GM13977 (cell line): ENCODE measurements at regions not wholly inside any gene's neighbourhood (a gene's known extent, or its start where the extent isn't known, plus 50 kb on each side); places are given as distances from the start of the nearest gene placed in this dataset.

Source experiments
- DNase-seq: peaks from one replicate; pipeline ENCODE4 v3.0.0; 2012; ENCODE audit warnings: low spot score
- in situ Hi-C: fragments of 300-500 bp; cut with MboI; formaldehyde crosslinking; loops from one replicate; pipeline ENCODE4 v1.12.0; 2022; ENCODE audit warnings: low sequenced_read_pairs, low pct_unique_long_range_greater_than_20kb, mixed read lengths, inconsistent platforms; ENCODE audit not compliant: unreplicated experiment
- TF ChIP-seq, protein P1 (sequence below): IDR thresholded peaks from 2 replicates; pipeline ENCODE4 v1.5.1; 2012; ENCODE audit warnings: mild to moderate bottlenecking, control low read depth; ENCODE audit not compliant: insufficient read depth; ENCODE audit errors: extremely low read depth, missing control alignments

GRCh38 chr10:58952162-58952601 lies 224.3 kb upstream of the PHYHIPL start:
- TF ChIP-seq, protein P1, sequence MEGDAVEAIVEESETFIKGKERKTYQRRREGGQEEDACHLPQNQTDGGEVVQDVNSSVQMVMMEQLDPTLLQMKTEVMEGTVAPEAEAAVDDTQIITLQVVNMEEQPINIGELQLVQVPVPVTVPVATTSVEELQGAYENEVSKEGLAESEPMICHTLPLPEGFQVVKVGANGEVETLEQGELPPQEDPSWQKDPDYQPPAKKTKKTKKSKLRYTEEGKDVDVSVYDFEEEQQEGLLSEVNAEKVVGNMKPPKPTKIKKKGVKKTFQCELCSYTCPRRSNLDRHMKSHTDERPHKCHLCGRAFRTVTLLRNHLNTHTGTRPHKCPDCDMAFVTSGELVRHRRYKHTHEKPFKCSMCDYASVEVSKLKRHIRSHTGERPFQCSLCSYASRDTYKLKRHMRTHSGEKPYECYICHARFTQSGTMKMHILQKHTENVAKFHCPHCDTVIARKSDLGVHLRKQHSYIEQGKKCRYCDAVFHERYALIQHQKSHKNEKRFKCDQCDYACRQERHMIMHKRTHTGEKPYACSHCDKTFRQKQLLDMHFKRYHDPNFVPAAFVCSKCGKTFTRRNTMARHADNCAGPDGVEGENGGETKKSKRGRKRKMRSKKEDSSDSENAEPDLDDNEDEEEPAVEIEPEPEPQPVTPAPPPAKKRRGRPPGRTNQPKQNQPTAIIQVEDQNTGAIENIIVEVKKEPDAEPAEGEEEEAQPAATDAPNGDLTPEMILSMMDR: no peak
- DNase-seq: no peak
- in situ Hi-C loops: no loop called here

- TF ChIP-seq, protein P1: peak; percentile 66
- in situ Hi-C loops: no loop called here
- peak; percentile 30 for DNase-seq
Observed at GRCh38 chr10:58952747-58953466, 223.5 kb upstream of the PHYHIPL start.

- in situ Hi-C loops: no loop called here
Observed at GRCh38 chr10:58954178-58954577, 222.3 kb upstream of the PHYHIPL start.

DNA sequence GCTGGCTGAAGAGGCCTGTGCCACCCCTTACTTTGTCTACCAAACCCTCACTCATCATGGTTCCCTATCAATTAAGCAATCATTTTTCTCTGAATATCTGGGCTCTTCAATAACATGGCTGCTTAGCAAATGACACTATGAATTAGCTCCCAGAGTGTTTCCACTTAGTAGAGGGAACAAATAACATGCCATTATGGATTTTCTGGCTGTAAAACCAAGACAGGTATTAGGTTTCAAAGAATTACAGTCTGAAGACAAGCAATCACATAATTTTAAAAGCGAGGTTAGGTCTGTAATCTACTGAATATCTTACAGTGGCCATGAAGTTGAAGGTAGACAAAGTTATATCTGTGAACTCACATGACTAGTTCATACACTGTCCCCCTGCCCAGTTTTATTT lies 220.8 kb upstream of the PHYHIPL start:
- TF ChIP-seq, protein P1: no peak
- in situ Hi-C loops: no loop called here
- no peak for DNase-seq

More at GRCh38 chr10:58954178-58954577, 222.3 kb upstream of the PHYHIPL start:
- TF ChIP-seq, protein P1: no peak
- DNase-seq: no peak

GRCh38 chr10:58956926-58957325 lies 219.5 kb upstream of the PHYHIPL start:
- in situ Hi-C loops: no loop called here
- TF ChIP-seq, protein P1: no peak
- DNase-seq: no peak

DNA sequence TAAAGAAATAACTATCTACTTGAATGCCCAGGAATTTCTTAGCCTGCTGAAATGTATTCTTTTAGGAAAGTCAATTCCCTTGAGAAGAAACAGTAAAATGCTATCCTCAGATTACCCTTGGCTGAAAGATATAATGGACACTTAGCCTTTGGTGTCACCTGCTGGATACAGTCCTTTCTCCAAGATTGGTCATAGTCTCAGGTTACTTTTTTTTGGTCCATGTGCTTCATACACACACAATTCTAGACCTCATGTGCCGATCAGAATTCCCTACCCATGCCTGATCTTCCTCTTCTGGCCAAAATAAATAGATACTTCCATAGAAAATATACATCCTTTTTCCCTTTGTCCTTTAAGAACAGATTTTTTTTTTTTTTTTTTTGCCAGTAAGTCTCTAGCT lies 218.9 kb upstream of the PHYHIPL start:
- in situ Hi-C loops: no loop called here

More for the DNA sequence above, 218.9 kb upstream of the PHYHIPL start:
- TF ChIP-seq, protein P1: no peak
- no peak for DNase-seq
